GM23338 (cell line): ENCODE measurements at regions not wholly inside any gene's neighbourhood (a gene's known extent, or its start where the extent isn't known, plus 50 kb on each side); places are given as distances from the start of the nearest gene placed in this dataset.

ENCODE experiments used
- ATAC-seq: fragments of 200-7000 bp; cut with Tn5 transposase; 3 replicates; pipeline ENCODE4 v1.9.1; 2020
- DNase-seq: peaks from one replicate; pipeline ENCODE4 v3.0.0-alpha.2; 2015; ENCODE audit warnings: low spot score
- H2AFZ ChIP-seq: fragments of 200-600 bp; sonication (generic); 2 replicates; pipeline ENCODE4 v1.8.0; 2016; ENCODE audit warnings: antibody characterized with exemption, mild to moderate bottlenecking, moderate library complexity
- H3F3A ChIP-seq: fragments of 200-600 bp; sonication (generic); replicated peaks from 2 replicates; pipeline ENCODE4 v1.8.0; 2017; ENCODE audit warnings: antibody characterized with exemption, mixed run types, low read depth
- H3K27ac ChIP-seq: fragments of 200-600 bp; sonication (generic); 2 replicates; pipeline ENCODE4 v1.6.1; 2016; ENCODE audit warnings: low read depth
- H3K27me3 ChIP-seq: fragments of 200-600 bp; sonication (generic); 2 replicates; pipeline ENCODE4 v1.8.0; 2016; ENCODE audit warnings: mild to moderate bottlenecking, mixed run types, moderate library complexity; ENCODE audit not compliant: insufficient read depth
- H3K36me3 ChIP-seq: fragments of 200-600 bp; sonication (generic); 2 replicates; pipeline ENCODE4 v1.8.0; 2016; ENCODE audit warnings: mild to moderate bottlenecking; ENCODE audit not compliant: insufficient read depth
- H3K4me1 ChIP-seq: fragments of 200-600 bp; sonication (generic); 2 replicates; pipeline ENCODE4 v1.8.0; 2016; ENCODE audit warnings: mild to moderate bottlenecking, moderate library complexity; ENCODE audit not compliant: insufficient read depth
- H3K4me2 ChIP-seq: fragments of 200-600 bp; sonication (generic); 2 replicates; pipeline ENCODE4 v1.7.1; 2017; ENCODE audit warnings: mixed run types
- H3K4me3 ChIP-seq: fragments of 200-600 bp; sonication (generic); 2 replicates; pipeline ENCODE4 v1.6.1; 2016; ENCODE audit warnings: mixed run types
- H3K79me2 ChIP-seq: fragments of 200-600 bp; sonication (generic); replicated peaks from 2 replicates; pipeline ENCODE4 v1.8.0; 2017; ENCODE audit warnings: mild to moderate bottlenecking; ENCODE audit not compliant: insufficient read depth
- H3K9me2 ChIP-seq: fragments of 200-600 bp; sonication (generic); 2 replicates; pipeline ENCODE4 v1.8.0; 2017; ENCODE audit not compliant: insufficient read depth
- H4K20me1 ChIP-seq: fragments of 200-600 bp; sonication (generic); replicated peaks from 2 replicates; pipeline ENCODE4 v1.8.0; 2017; ENCODE audit warnings: mild to moderate bottlenecking; ENCODE audit not compliant: insufficient read depth
- H3K27ac Mint-ChIP-seq: 2 replicates; pipeline ENCODE4 v1.8.0; 2020; ENCODE audit warnings: inconsistent platforms, mild to moderate bottlenecking, moderate library complexity, mixed read lengths
- H3K27me3 Mint-ChIP-seq: 3 replicates; pipeline ENCODE4 v1.8.0; 2022; ENCODE audit warnings: low read depth, mild to moderate bottlenecking, moderate library complexity, mixed read lengths, inconsistent platforms; ENCODE audit not compliant: insufficient read depth, poor library complexity
- H3K36me3 Mint-ChIP-seq: 3 replicates; pipeline ENCODE4 v1.8.0; 2021; ENCODE audit warnings: low read depth, mild to moderate bottlenecking, inconsistent platforms, moderate library complexity, mixed read lengths
- H3K4me1 Mint-ChIP-seq: 3 replicates; pipeline ENCODE4 v1.8.0; 2020; ENCODE audit warnings: mild to moderate bottlenecking, inconsistent platforms, mixed read lengths
- H3K4me3 Mint-ChIP-seq: 3 replicates; pipeline ENCODE4 v1.8.0; 2021; ENCODE audit warnings: moderate library complexity, mild to moderate bottlenecking, inconsistent platforms, mixed read lengths
- H3K9me3 Mint-ChIP-seq: 3 replicates; pipeline ENCODE4 v1.8.0; 2020; ENCODE audit warnings: moderate library complexity, mild to moderate bottlenecking, inconsistent platforms, mixed read lengths
- CREB1 ChIP-seq: fragments of 250-450 bp; sonication (Bioruptor Pico); IDR thresholded peaks from 2 replicates; pipeline ENCODE4 v1.5.0; 2020; ENCODE audit warnings: low read depth, mild to moderate bottlenecking, moderate library complexity
- EZH2 ChIP-seq: fragments of 200-600 bp; sonication (generic); IDR thresholded peaks from one replicate; pipeline ENCODE4 v1.8.0; 2017; ENCODE audit warnings: antibody characterized with exemption, mild to moderate bottlenecking, low read depth; ENCODE audit not compliant: unreplicated experiment
- EZH2phosphoT487 ChIP-seq: fragments of 200-600 bp; sonication (generic); IDR thresholded peaks from one replicate; pipeline ENCODE4 v1.8.1; 2018; ENCODE audit warnings: antibody characterized with exemption; ENCODE audit not compliant: unreplicated experiment
- JUNB ChIP-seq: IDR thresholded peaks from one replicate; pipeline ENCODE4 v1.6.1; 2016; ENCODE audit warnings: antibody characterized with exemption; ENCODE audit not compliant: unreplicated experiment
- NANOG ChIP-seq: IDR thresholded peaks from 2 replicates; pipeline ENCODE4 v1.6.1; 2016; ENCODE audit warnings: antibody characterized with exemption, borderline replicate concordance
- POLR2AphosphoS5 ChIP-seq: IDR thresholded peaks from 2 replicates; pipeline ENCODE4 v1.6.1; 2016; ENCODE audit warnings: antibody characterized with exemption, low read depth
- REST ChIP-seq: IDR thresholded peaks from one replicate; pipeline ENCODE4 v1.6.1; 2018; ENCODE audit warnings: antibody characterized with exemption; ENCODE audit not compliant: unreplicated experiment
- STAT1 ChIP-seq: IDR thresholded peaks from one replicate; pipeline ENCODE4 v1.6.1; 2016; ENCODE audit warnings: antibody characterized with exemption; ENCODE audit not compliant: unreplicated experiment
- ZNF114 ChIP-seq: fragments of 250-450 bp; sonication (Bioruptor Pico); IDR thresholded peaks from 2 replicates; pipeline ENCODE4 v1.5.0; 2020; ENCODE audit warnings: mild to moderate bottlenecking, moderate library complexity
- ZNF331 ChIP-seq: fragments of 250-450 bp; sonication (Bioruptor Pico); IDR thresholded peaks from 2 replicates; pipeline ENCODE4 v1.5.0; 2020; ENCODE audit warnings: low read depth, mild to moderate bottlenecking, moderate library complexity
- ZNF462 ChIP-seq: fragments of 250-450 bp; sonication (Bioruptor Pico); IDR thresholded peaks from 2 replicates; pipeline ENCODE4 v1.5.0; 2020; ENCODE audit warnings: mild to moderate bottlenecking, moderate library complexity
- TF ChIP-seq, protein P1 (sequence below): IDR thresholded peaks from 2 replicates; pipeline ENCODE4 v1.6.1; 2016; ENCODE audit warnings: antibody characterized with exemption
- TF ChIP-seq, protein P2 (sequence below), 2 experiments: fragments of 200-600 bp in 1 of 2; sonication (generic) in 1 of 2; conservative IDR thresholded peaks; 2 replicates each; pipeline versions ENCODE4 v1.5.1 to v1.6.1; 2016 to 2017; ENCODE audit warnings: antibody characterized with exemption in 2 of 2, low read depth in 2 of 2, mild to moderate bottlenecking in 2 of 2, moderate library complexity in 1 of 2

DNA sequence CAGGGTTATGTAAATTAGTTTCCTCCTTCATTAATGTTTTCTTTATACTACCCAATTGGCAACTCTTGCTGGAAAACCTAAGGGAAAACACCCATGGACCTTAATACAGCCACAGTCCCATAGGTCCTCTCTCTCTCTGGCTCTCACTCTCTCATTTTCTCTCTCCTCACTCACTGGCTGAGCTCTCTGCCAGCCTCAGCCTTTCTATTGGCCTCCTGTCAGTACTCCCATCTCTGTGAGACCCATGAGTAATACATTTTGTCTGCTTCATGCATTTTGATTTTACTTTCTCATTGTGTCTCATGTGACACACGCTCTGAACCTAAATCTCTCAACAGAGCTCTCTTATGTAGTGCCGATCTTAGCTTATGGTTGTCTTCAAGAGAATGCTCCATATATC, 907.5 kb downstream of the C6orf118 start (continued):
- no peak for TF ChIP-seq NANOG

DNA sequence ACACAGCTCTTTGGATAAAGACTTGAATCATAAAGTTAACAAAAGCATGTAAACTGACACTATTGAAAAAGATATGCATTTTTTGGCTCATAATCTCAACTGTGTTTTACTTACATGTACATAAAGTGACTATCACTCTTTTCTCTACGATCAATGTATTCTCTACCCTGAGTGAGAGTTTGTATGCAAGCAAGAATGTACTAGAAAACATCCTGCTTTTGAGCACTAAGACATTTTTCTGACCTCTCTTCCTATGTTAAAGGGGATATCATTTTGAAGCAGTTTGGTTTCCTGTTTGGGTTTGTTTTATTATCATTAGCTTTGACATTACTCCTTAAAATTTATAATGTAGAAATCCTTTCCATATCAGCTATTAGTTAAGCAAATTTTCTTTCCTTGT, 910.8 kb downstream of the C6orf118 start:
- H3K4me3 ChIP-seq: no peak overlapping the region
- H3K27me3 ChIP-seq: no peaks in the 10 kb centered on the region
- Mint-ChIP-seq H3K4me3 (no peak overlapping the region), H3K27me3 (no peaks in the 10 kb centered on the region), H3K36me3 (no peaks in the 10 kb centered on the region; the same call in 2 of the 3 replicates), H3K9me3 (no peaks in the 10 kb centered on the region; the same call in 1 of the 3 replicates), H3K27ac (no peak overlapping the region), H3K4me1 (peaks cover 10% of the 10 kb centered on the region; the same call in 2 of the 3 replicates)
- peaks cover 9% of the 10 kb centered on the region; the same call in 1 of the 2 replicates for H3K4me1 ChIP-seq
- no peaks in the 10 kb centered on the region for H4K20me1 ChIP-seq
- H3K4me2 ChIP-seq: no peak overlapping the region
- H3K9me2 ChIP-seq: no peaks in the 10 kb centered on the region
- DNase-seq (no peak), ATAC-seq (no peak)
- H3K27ac ChIP-seq: no peak overlapping the region
- H3K79me2 ChIP-seq: no peaks in the 10 kb centered on the region
- no peak overlapping the region for H2AFZ ChIP-seq
- no peaks in the 10 kb centered on the region for H3K36me3 ChIP-seq
- TF ChIP-seq, protein P1, sequence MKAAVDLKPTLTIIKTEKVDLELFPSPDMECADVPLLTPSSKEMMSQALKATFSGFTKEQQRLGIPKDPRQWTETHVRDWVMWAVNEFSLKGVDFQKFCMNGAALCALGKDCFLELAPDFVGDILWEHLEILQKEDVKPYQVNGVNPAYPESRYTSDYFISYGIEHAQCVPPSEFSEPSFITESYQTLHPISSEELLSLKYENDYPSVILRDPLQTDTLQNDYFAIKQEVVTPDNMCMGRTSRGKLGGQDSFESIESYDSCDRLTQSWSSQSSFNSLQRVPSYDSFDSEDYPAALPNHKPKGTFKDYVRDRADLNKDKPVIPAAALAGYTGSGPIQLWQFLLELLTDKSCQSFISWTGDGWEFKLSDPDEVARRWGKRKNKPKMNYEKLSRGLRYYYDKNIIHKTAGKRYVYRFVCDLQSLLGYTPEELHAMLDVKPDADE: no peak
- TF ChIP-seq STAT1 (no peak), ZNF331 (no peak), NANOG (no peak), JUNB (no peak), ZNF114 (no peak), EZH2phosphoT487 (no peak), ZNF462 (CRISPR knock-in tag) (no peak), EZH2 (no peak), CREB1 (no peak), REST (no peak), POLR2AphosphoS5 (no peak)
- TF ChIP-seq, protein P2, sequence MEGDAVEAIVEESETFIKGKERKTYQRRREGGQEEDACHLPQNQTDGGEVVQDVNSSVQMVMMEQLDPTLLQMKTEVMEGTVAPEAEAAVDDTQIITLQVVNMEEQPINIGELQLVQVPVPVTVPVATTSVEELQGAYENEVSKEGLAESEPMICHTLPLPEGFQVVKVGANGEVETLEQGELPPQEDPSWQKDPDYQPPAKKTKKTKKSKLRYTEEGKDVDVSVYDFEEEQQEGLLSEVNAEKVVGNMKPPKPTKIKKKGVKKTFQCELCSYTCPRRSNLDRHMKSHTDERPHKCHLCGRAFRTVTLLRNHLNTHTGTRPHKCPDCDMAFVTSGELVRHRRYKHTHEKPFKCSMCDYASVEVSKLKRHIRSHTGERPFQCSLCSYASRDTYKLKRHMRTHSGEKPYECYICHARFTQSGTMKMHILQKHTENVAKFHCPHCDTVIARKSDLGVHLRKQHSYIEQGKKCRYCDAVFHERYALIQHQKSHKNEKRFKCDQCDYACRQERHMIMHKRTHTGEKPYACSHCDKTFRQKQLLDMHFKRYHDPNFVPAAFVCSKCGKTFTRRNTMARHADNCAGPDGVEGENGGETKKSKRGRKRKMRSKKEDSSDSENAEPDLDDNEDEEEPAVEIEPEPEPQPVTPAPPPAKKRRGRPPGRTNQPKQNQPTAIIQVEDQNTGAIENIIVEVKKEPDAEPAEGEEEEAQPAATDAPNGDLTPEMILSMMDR (conservative IDR thresholded peaks at IDR 0.05; ENCODE audit: low read depth in 2 of 2): no peak
- no peaks in the 10 kb centered on the region for H3F3A ChIP-seq
